Transverse colon (tissue), 4 donors: ENCODE measurements at regions not wholly inside any gene's neighbourhood (a gene's known extent, or its start where the extent isn't known, plus 50 kb on each side); places are given as distances from the start of the nearest gene placed in this dataset.

Source experiments
- DNase-seq: peaks from one replicate; pipeline ENCODE4 v3.0.0-alpha.2; 2019
- H3K27ac ChIP-seq, 4 donors: fragments of 200-600 bp; sonication (generic); 2 replicates each; pipeline ENCODE4 v1.5.1; 2016 to 2018; ENCODE audit warnings: inconsistent platforms in 4 of 4
- H3K27me3 ChIP-seq: fragments of 200-600 bp; sonication (generic); 2 replicates; pipeline ENCODE4 v1.5.1; 2017; ENCODE audit warnings: inconsistent platforms
- H3K36me3 ChIP-seq, 4 donors: fragments of 200-600 bp; sonication (generic); 2 replicates each; pipeline ENCODE4 v1.5.1; 2017 to 2019; ENCODE audit warnings: inconsistent platforms in 4 of 4
- H3K4me1 ChIP-seq, 4 donors: fragments of 200-600 bp; sonication (generic); 2 replicates each; pipeline ENCODE4 v1.5.1; 2017 to 2020; ENCODE audit warnings: inconsistent platforms in 4 of 4
- H3K4me3 ChIP-seq, 4 donors: fragments of 200-600 bp; sonication (generic); 1 replicate in 1 of 4; 2 replicates in 3 of 4; pipeline versions ENCODE4 v1.5.1 to v1.6.1; 2017 to 2019; ENCODE audit warnings: inconsistent platforms in 4 of 4
- H3K9me3 ChIP-seq, 2 donors: fragments of 200-600 bp; sonication (generic); 2 replicates each; pipeline ENCODE4 v1.5.1; 2017 to 2019; ENCODE audit warnings: inconsistent platforms in 2 of 2
- CTCF ChIP-seq, 5 experiments: fragments of 200-600 bp in 3 of 5; fragments of 450-650 bp in 2 of 5; sonication (generic) in 3 of 5; IDR thresholded peaks; 1 replicate in 2 of 5; 2 replicates in 3 of 5; pipeline ENCODE4 v1.5.1; 2016 to 2017; ENCODE audit warnings: antibody characterized with exemption in 5 of 5, inconsistent platforms in 3 of 5, mild to moderate bottlenecking in 2 of 5, moderate library complexity in 1 of 5
- EP300 ChIP-seq: sonication (generic); formaldehyde crosslinking; IDR thresholded peaks from one replicate; pipeline ENCODE4 v1.6.1; 2017; ENCODE audit warnings: antibody characterized with exemption, low read depth
- POLR2A ChIP-seq: fragments of 450-650 bp; IDR thresholded peaks from one replicate; pipeline ENCODE4 v1.6.1; 2016; ENCODE audit warnings: antibody characterized with exemption, mild to moderate bottlenecking, moderate library complexity
- POLR2AphosphoS5 ChIP-seq, 3 donors: sonication (generic); formaldehyde crosslinking; IDR thresholded peaks; one replicate each; pipeline ENCODE4 v1.6.1; 2016; ENCODE audit warnings: antibody characterized with exemption in 3 of 3
- WGBS, 2 donors: methylation state at CpG; one replicate each; pipeline ENCODE4 v1.1.5; 2018; ENCODE audit warnings: low coverage in 1 of 2; 5-methylcytosine and 5-hydroxymethylcytosine counted together
- in situ Hi-C, 4 donors: fragments of 200-750 bp; cut with MboI; loops; one replicate each; pipeline versions ENCODE4 v1.15.0 to v1.15.1; 2017; ENCODE audit warnings: low sequenced_read_pairs in 3 of 4, low pct_ligation_motif_present in 1 of 4, low pct_unique_long_range_greater_than_20kb in 1 of 4
- intact Hi-C: fragments of 100-400 bp; cut with DNase I; formaldehyde crosslinking; loops from one replicate; pipeline ENCODE4 v1.15.1; 2023; ENCODE audit warnings: low total_unique reads

GRCh38 chr12:20257311-20257710, 111.0 kb upstream of the PDE3A start:
- Histone ChIP-seq H3K4me1 (no peaks in the 10 kb centered on the region), H3K27me3 (no peaks in the 10 kb centered on the region), H3K36me3 (no peaks in the 10 kb centered on the region), H3K4me3 (no peak overlapping the region), H3K27ac (no peak overlapping the region), H3K9me3 (no peaks in the 10 kb centered on the region)
- intact Hi-C loops (no loop called here), in situ Hi-C loops (no loop called here)
- DNase-seq: no peak
- TF ChIP-seq POLR2A: no peak
- TF ChIP-seq EP300: no peak
- TF ChIP-seq CTCF (IDR thresholded peaks at IDR 0.05): no peak
- no peak for TF ChIP-seq POLR2AphosphoS5 (IDR thresholded peaks at IDR 0.05)

GRCh38 chr12:20259786-20260185, 108.6 kb upstream of the PDE3A start:
- intact Hi-C loops: loop anchor here (1.0 kb wide), 1 partner anchor 21 kb away; no protein-coding TSS in a partner anchor
- no peak for DNase-seq

GRCh38 chr12:20260851-20261250, 107.5 kb upstream of the PDE3A start:
- Histone ChIP-seq H3K27ac (no peak overlapping the region), H3K4me3 (no peak overlapping the region), H3K4me1 (no peaks in the 10 kb centered on the region), H3K9me3 (no peaks in the 10 kb centered on the region), H3K36me3 (no peaks in the 10 kb centered on the region), H3K27me3 (no peaks in the 10 kb centered on the region)
- no peak for DNase-seq
- TF ChIP-seq POLR2A: no peak
- in situ Hi-C loops: no loop called here
- 65 to 67% methylated on average over 4 of the region's 4 CpGs for WGBS, 2 donors
- intact Hi-C loops: no loop called here

More at GRCh38 chr12:20259786-20260185, 108.6 kb upstream of the PDE3A start:
- TF ChIP-seq EP300: no peak
- no peak for TF ChIP-seq POLR2A
- TF ChIP-seq POLR2AphosphoS5 (IDR thresholded peaks at IDR 0.05): no peak
- TF ChIP-seq CTCF (IDR thresholded peaks at IDR 0.05): no peak
- Histone ChIP-seq H3K9me3 (no peaks in the 10 kb centered on the region), H3K4me3 (no peak overlapping the region), H3K36me3 (no peaks in the 10 kb centered on the region), H3K4me1 (no peaks in the 10 kb centered on the region), H3K27ac (no peak overlapping the region), H3K27me3 (no peaks in the 10 kb centered on the region)
- in situ Hi-C loops: no loop called here
- 82 to 85% methylated on average over 2 of the region's 2 CpGs for WGBS, 2 donors

- H3K27me3 ChIP-seq: no peaks in the 10 kb centered on the region
- H3K36me3 ChIP-seq: no peaks in the 10 kb centered on the region
- WGBS, 2 donors: 85% methylated on average over 2 of the region's 2 CpGs
- no peak overlapping the region for H3K4me3 ChIP-seq
- TF ChIP-seq CTCF (IDR thresholded peaks at IDR 0.05): no peak
- no peak for TF ChIP-seq POLR2A
- no peak for TF ChIP-seq EP300
- TF ChIP-seq POLR2AphosphoS5 (IDR thresholded peaks at IDR 0.05): no peak
- no peaks in the 10 kb centered on the region for H3K4me1 ChIP-seq
- in situ Hi-C loops (no loop called here), intact Hi-C loops (no loop called here)
- H3K27ac ChIP-seq: no peak overlapping the region
- no peak for DNase-seq
- H3K9me3 ChIP-seq: no peaks in the 10 kb centered on the region
Measured at GRCh38 chr12:20262119-20262518, 106.2 kb upstream of the PDE3A start.

- Histone ChIP-seq H3K4me3 (no peak overlapping the region), H3K27ac (no peak overlapping the region), H3K9me3 (no peaks in the 10 kb centered on the region), H3K27me3 (no peaks in the 10 kb centered on the region), H3K36me3 (no peaks in the 10 kb centered on the region), H3K4me1 (no peaks in the 10 kb centered on the region)
- in situ Hi-C loops (no loop called here), intact Hi-C loops (no loop called here)
- DNase-seq: no peak
- TF ChIP-seq POLR2AphosphoS5 (IDR thresholded peaks at IDR 0.05): no peak
- no peak for TF ChIP-seq EP300
- TF ChIP-seq POLR2A: no peak
- TF ChIP-seq CTCF (IDR thresholded peaks at IDR 0.05): no peak
- 85 to 96% methylated on average over 2 of the region's 2 CpGs for WGBS, 2 donors
Measured at GRCh38 chr12:20264026-20264425, 104.3 kb upstream of the PDE3A start.
